ENCODE measurements at regions not wholly inside any gene's neighbourhood (a gene's known extent, or its start where the extent isn't known, plus 50 kb on each side); places are given as distances from the start of the nearest gene placed in this dataset.
"Not testable (repeated sequence)": the region's sequence is repeated elsewhere in the genome, so short reads cannot be mapped to it uniquely, and the experiment has no call there.

DNA sequence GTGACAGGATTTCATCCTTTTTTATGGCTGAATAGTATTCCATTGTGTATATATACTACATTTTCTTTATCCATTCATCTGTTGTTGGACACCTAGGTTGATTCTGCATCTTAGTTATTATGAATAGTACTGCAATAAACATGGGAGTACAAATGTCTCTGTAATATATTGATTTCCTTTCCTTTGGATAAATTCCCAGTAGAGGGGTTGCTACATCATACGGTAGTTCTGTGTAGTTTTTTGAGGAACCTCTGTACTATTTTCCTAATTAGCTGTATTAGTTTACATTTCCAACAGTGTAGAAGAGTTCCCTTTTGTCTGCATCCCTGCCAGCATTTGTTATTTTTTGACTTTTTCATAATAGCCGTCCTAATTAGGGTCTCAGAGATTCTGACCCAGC is 201.3 kb downstream of the GIPC2 start:
- DNase-seq (ENCODE audit: low read depth), result no peak

- peak; percentile 68 for DNase-seq (ENCODE audit: low read depth)
Observed at GRCh38 chr1:78250201-78250600, 204.4 kb downstream of the GIPC2 start.

- DNase-seq (ENCODE audit: low read depth), result peak; percentile 60
Observed at GRCh38 chr1:78254517-78254916, 208.8 kb downstream of the GIPC2 start.

DNA sequence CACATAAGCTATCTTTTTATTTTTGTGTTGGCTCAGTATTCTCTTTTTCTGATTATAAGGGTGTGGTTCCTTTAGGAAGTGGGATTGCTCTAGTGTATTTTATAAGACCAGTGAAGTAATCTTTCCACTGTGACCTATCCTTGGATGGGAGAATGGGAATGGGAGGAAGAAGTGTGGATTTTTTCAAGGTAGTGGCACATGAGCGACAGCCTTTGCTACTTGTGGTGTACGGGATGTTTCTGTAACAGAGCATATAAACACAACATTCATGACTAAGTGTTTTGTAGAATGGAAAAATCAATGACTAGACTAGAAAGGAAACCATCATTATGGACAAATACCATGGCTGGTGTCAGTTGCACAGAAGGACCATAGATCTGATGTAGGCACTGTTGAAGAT is 209.6 kb downstream of the GIPC2 start:
- peak; percentile 37 for DNase-seq (ENCODE audit: low read depth)

DNA sequence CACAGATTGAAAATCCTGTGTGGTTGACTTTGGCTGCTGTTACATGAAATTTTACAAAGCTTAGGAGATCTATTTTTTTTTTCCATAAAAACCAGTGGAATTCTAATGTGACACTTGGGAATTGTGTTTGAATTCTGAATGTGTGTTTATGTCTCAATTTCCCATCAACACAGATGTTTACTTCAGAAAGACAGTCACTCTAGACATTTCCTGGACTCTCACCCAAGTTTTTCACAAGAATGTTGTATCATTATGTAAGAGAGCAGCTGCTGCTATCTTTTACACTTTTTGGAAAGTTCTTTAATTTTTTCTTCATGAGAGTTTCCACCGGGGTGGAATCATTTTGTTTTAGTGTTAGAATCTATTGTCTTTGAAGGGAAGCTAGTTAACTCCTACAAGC is 210.1 kb downstream of the GIPC2 start:
- no peak for DNase-seq (ENCODE audit: low read depth)

DNA sequence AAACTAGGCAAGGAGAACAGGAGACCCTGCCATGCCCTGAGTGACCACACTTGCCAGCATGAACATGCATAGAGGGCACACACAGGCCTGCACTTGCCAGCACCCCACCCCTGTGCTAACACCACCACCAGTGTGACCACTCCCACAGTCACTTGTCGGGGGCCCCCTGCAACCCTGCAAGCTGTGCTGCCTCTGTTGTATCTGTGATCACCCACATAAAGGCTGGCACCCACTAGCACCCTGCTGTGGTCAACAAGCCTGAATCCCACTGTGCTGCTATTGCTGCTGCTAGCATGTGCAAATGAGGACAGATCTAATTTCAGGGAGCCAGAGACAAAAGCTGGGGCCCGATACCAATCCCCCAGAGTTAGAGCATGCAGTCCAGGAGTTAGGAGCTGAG is 217.7 kb downstream of the GIPC2 start:
- DNase-seq (ENCODE audit: low read depth), result no peak

DNA sequence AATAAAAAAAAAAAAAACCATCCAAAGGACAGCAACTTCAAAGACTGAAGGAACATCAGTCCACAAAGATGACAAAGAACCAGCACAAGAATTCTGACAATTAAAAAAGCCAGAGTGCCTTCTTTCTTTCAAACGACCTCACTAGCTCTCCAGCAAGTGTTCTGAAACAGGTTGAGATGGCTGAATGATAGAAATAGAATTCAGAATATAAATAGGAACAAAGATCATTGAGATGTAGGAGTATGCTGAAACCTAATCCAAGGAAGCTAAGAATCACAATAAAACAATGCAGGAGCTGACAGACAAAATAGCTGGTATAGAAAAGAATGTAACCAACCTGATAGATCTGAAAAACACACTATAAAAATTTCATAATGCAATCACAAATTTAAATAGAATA is 218.2 kb downstream of the GIPC2 start:
- DNase-seq (ENCODE audit: low read depth), result no peak

GRCh38 chr1:78267513-78268218 is 221.9 kb downstream of the GIPC2 start:
- DNase-seq (ENCODE audit: low read depth), result no peak

- DNase-seq (ENCODE audit: low read depth), result no peak
Observed at GRCh38 chr1:78269591-78269990, 221.2 kb upstream of the PTGFR start.

GRCh38 chr1:78271423-78271822 is 219.4 kb upstream of the PTGFR start:
- DNase-seq (ENCODE audit: low read depth), result not testable (repeated sequence)

DNA sequence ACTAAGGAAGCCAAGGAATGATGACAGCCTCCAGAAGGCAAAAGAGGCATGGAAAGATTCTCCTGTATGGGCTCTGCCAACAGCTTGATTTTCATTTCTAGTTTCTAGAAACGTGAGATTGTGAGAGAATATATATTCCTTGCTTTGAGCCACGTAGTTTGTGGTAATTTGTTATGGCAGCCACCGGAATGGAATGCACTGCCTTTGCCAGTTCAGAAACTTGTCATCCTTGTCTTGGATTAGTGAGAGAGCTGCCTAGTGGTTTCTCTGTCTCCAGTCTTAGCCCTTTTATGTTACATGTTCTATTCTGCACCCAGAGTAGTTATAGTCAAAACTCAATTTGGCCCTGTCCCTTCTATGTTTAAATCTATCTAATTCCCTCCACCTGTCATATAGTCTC is 216.0 kb upstream of the PTGFR start:
- DNase-seq (ENCODE audit: low read depth), result peak; percentile 90

GRCh38 chr1:78275456-78275855 is 215.3 kb upstream of the PTGFR start:
- DNase-seq (ENCODE audit: low read depth), result peak; percentile 38

GRCh38 chr1:78275906-78276685 is 214.7 kb upstream of the PTGFR start:
- peak; percentile 56 for DNase-seq (ENCODE audit: low read depth)

GRCh38 chr1:78277253-78277652 is 213.5 kb upstream of the PTGFR start:
- DNase-seq (ENCODE audit: low read depth), result peak; percentile 95

GRCh38 chr1:78279051-78279450 is 211.7 kb upstream of the PTGFR start:
- peak; percentile 85 for DNase-seq (ENCODE audit: low read depth)

GRCh38 chr1:78280626-78281025 is 210.1 kb upstream of the PTGFR start:
- DNase-seq (ENCODE audit: low read depth), result no peak

DNA sequence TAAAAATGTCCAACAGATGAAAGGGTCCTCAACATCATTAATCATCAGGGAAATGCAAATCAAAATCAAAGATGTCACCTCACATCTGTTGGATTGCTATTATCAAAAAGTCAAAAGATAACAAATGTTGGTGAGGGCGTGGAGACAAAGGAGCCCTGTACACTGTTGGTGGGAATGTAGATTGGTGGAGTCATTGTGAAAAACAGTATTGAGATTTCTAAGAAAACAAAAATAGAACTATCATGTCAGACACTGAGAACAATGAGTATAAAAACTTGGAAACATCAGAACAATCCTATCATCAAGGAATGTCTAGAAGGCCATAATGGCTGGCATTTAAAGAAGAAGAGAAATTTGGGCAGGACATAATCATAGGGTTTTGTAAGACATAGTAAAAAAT is 209.2 kb upstream of the PTGFR start:
- DNase-seq (ENCODE audit: low read depth), result no peak

DNA sequence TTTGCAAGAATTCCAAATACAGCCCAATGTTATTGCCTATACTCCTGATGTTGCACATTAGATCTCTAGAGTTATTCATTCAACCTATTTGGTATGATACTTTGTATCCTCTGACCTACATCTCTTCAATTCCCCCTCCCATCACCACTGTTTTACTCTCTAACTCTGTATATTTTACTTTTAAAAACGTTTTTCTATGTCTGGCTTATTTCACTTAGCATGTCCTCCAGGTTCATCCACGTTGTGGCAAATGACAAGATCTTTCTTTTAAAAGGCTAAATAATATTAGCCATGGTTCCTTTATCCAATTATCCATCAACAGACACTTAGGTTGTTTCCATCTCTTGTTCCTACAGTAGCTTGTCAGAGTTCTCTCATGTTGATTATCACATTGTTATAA is 207.1 kb upstream of the PTGFR start:
- DNase-seq (ENCODE audit: low read depth), result no peak

GRCh38 chr1:78284354-78284753 is 206.4 kb upstream of the PTGFR start:
- DNase-seq (ENCODE audit: low read depth), result no peak

GRCh38 chr1:78286686-78287085 is 204.1 kb upstream of the PTGFR start:
- peak; percentile 81 for DNase-seq (ENCODE audit: low read depth)

DNA sequence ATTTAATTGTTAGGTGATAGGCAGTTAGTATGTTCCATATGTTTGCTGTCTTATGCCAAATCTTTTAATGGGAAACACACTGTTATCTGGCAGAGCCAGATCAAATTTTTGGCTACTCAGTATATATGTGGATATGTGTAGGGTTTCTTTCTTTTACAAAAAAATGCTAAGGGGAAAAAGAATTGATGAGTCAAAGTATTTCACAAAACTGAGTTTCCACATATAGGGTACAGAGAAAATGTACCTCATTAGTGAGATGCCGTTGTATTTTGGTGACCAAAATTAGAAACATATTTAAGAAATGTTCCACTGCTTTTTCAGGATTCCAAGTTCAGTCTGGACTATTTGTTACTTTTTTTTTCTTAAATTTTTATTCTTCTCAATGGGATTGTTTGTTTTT is 201.2 kb upstream of the PTGFR start:
- DNase-seq (ENCODE audit: low read depth), result no peak

- DNase-seq (ENCODE audit: low read depth), result no peak
Observed at GRCh38 chr1:78291418-78291817, 199.4 kb upstream of the PTGFR start.

- DNase-seq (ENCODE audit: low read depth), result no peak
Observed at GRCh38 chr1:78291872-78292271, 198.9 kb upstream of the PTGFR start.

Data from RPMI7951 (cell line).